ENCODE measurements at regions not wholly inside any gene's neighbourhood (a gene's known extent, or its start where the extent isn't known, plus 50 kb on each side); places are given as distances from the start of the nearest gene placed in this dataset.

GRCh38 chr5:142531977-142532780 is 153.7 kb downstream of the FGF1 start (continued):
- TF ChIP-seq RERE (CRISPR knock-in tag; IDR thresholded peaks at IDR 0.05; ENCODE audit: borderline replicate concordance) (no peak), SRF (CRISPR knock-in tag; IDR thresholded peaks at IDR 0.05) (no peak)

GRCh38 chr5:142530904-142531303 is 155.0 kb downstream of the FGF1 start:
- FAIRE-seq (no peak), ATAC-seq (no peak)
- CTCF ChIA-PET (ENCODE audit: low intra/inter-chr PET ratio), result no interaction called here

More at GRCh38 chr5:142530904-142531303, 155.0 kb downstream of the FGF1 start:
- H3K9me1 ChIP-seq (ENCODE audit: control insufficient read depth, insufficient read depth, low read length), result no peaks in the 10 kb centered on the region
- peaks cover 0 to 4% of the 10 kb centered on the region in 2 experiments; a peak in 1 of 5 replicates for H3K27me3 ChIP-seq (ENCODE audit: control insufficient read depth in 2 of 2, insufficient read depth in 2 of 2, low read length in 2 of 2)
- no peak overlapping the region for H3K9ac ChIP-seq (ENCODE audit: insufficient read depth in 1 of 2, low read depth in 2 of 2, low read length in 2 of 2)
- H3K4me2 ChIP-seq (ENCODE audit: insufficient read depth, low read length), result no peak overlapping the region
- H3K4me3 ChIP-seq, result no peak overlapping the region
- H4K20me1 ChIP-seq (replicated peaks; ENCODE audit: control insufficient read depth, insufficient read depth, low read length), result no peaks in the 10 kb centered on the region
- POLR2A ChIA-PET, result interaction anchor here (0.7 kb wide), 1 partner anchor 210 kb away, joined by 3 read pairs; no protein-coding TSS in a partner anchor
- H3K4me1 ChIP-seq (replicated peaks in 1 of 2; ENCODE audit: control insufficient read depth in 2 of 2, insufficient read depth in 2 of 2, low read length in 2 of 2), result no peaks in the 10 kb centered on the region; a peak in 2 of 5 replicates
- H2AFZ ChIP-seq (ENCODE audit: low read depth, low read length), result no peak overlapping the region
- TF ChIP-seq ZNF785 (CRISPR knock-in tag; IDR thresholded peaks at IDR 0.05) (no peak), SAP30 (IDR thresholded peaks at IDR 0.05; ENCODE audit: borderline replicate concordance, insufficient read depth, low read depth, low read length, poor library complexity, severe bottlenecking) (no peak), ZNF586 (CRISPR knock-in tag; conservative IDR thresholded peaks at IDR 0.05) (no peak), TSC22D4 (tag; IDR thresholded peaks at IDR 0.05) (no peak)
- no TSS peak for BruUV-seq (replicated peaks)
- no peak for DNase-seq (ENCODE audit: extremely low read depth in 1 of 4, low spot score in 3 of 4)
- intact Hi-C loops (cut with micrococcal nuclease), result no loop called here
- no peaks in the 10 kb centered on the region for H3K79me2 ChIP-seq (ENCODE audit: control insufficient read depth, insufficient read depth, low read length)
- in situ Hi-C loops (cut with MboI), result no loop called here
- H3K27ac ChIP-seq (ENCODE audit: extremely low read depth, low read depth, low read length), result no peak overlapping the region
- WGBS (ENCODE audit: insufficient coverage, low coverage, missing lambda C conversion rate), result 24% methylated on average over 4 of the region's 4 CpGs
- no peaks in the 10 kb centered on the region for H3K36me3 ChIP-seq (ENCODE audit: control insufficient read depth, insufficient read depth, low read length)
- no peaks in the 10 kb centered on the region for H3K9me3 ChIP-seq (replicated peaks; ENCODE audit: control insufficient read depth, insufficient read depth, low read depth, low read length)

Data from K562 (cell line).